SK-N-SH (cell line): ENCODE measurements at regions not wholly inside any gene's neighbourhood (a gene's known extent, or its start where the extent isn't known, plus 50 kb on each side); places are given as distances from the start of the nearest gene placed in this dataset.

ENCODE experiments used
- CTCF ChIA-PET: fragments of 300-600, 350-600 bp; formaldehyde crosslinking; extraction: SDS; loops from one replicate; lab custom pipeline; 2021; lab: Yijun Ruan, JAX
- POLR2A ChIA-PET: fragments of 350-600 bp; sonication (Branson Sonifier 250); formaldehyde crosslinking; extraction: SDS; loops from one replicate; lab custom pipeline; 2020; ENCODE audit warnings: antibody characterized with exemption, inconsistent platforms; lab: Yijun Ruan, JAX
- DNase-seq: peaks from one replicate; pipeline ENCODE4 v3.0.0; 2012
- H2AFZ ChIP-seq: fragments of 200-600 bp; sonication (generic); 2 replicates; pipeline ENCODE4 v1.8.1; 2016; ENCODE audit warnings: antibody characterized with exemption, mild to moderate bottlenecking, low read depth
- H3F3A ChIP-seq: fragments of 200-600 bp; sonication (generic); replicated peaks from 2 replicates; pipeline ENCODE3; 2016; ENCODE audit warnings: antibody characterized with exemption, mild to moderate bottlenecking; ENCODE audit not compliant: insufficient read depth
- H3K27ac ChIP-seq, 2 experiments: fragments of 200-500 bp in 1 of 2; fragments of 200-600 bp in 1 of 2; sonication (Bioruptor generic) in 1 of 2; sonication (generic), shearing (Covaris generic) in 1 of 2; 2 replicates each; pipeline versions ENCODE4 v1.5.1 to v1.6.1; 2014 to 2016; ENCODE audit warnings: low read depth in 2 of 2, inconsistent platforms in 1 of 2, low read length in 1 of 2, mild to moderate bottlenecking in 1 of 2, mixed read lengths in 1 of 2
- H3K27me3 ChIP-seq: fragments of 200-600 bp; sonication (generic), shearing (Covaris generic); 2 replicates; pipeline ENCODE4 v1.6.1; 2016; ENCODE audit warnings: mixed run types; ENCODE audit not compliant: insufficient read depth
- H3K36me3 ChIP-seq, 2 experiments: fragments of 200-500 bp in 1 of 2; fragments of 200-600 bp in 1 of 2; sonication (Bioruptor generic) in 1 of 2; sonication (generic) in 1 of 2; replicated peaks in 1 of 2; 2 replicates each; pipeline versions ENCODE3 to v1.5.1; 2014 to 2016; ENCODE audit warnings: low read length in 1 of 2, mild to moderate bottlenecking in 1 of 2; ENCODE audit not compliant: insufficient read depth in 2 of 2, control insufficient read depth in 1 of 2
- H3K4me1 ChIP-seq, 2 experiments: fragments of 200-500 bp in 1 of 2; fragments of 200-600 bp in 1 of 2; sonication (Bioruptor generic) in 1 of 2; sonication (generic), shearing (Covaris generic) in 1 of 2; 2 replicates each; pipeline versions ENCODE4 v1.5.1 to v1.6.1; 2014 to 2016; ENCODE audit warnings: low read depth in 1 of 2, low read length in 1 of 2, mixed run types in 1 of 2; ENCODE audit not compliant: insufficient read depth in 2 of 2, control insufficient read depth in 1 of 2
- H3K4me2 ChIP-seq: fragments of 200-600 bp; sonication (generic), shearing (Covaris generic); 2 replicates; pipeline ENCODE4 v1.6.1; 2017; ENCODE audit warnings: mixed run types
- H3K4me3 ChIP-seq, 2 experiments: fragments of 200-500 bp in 1 of 2; fragments of 200-600 bp in 1 of 2; sonication (Bioruptor generic) in 1 of 2; sonication (generic), shearing (Covaris generic) in 1 of 2; 2 replicates each; pipeline versions ENCODE4 v1.5.1 to v1.8.1; 2014 to 2016; ENCODE audit warnings: low read depth in 2 of 2, inconsistent platforms in 1 of 2, low read length in 1 of 2, mild to moderate bottlenecking in 1 of 2, mixed read lengths in 1 of 2, moderate library complexity in 1 of 2
- H3K79me2 ChIP-seq: fragments of 200-600 bp; sonication (generic); 2 replicates; pipeline ENCODE4 v1.8.1; 2017; ENCODE audit warnings: mild to moderate bottlenecking; ENCODE audit not compliant: insufficient read depth
- H3K9ac ChIP-seq: fragments of 200-600 bp; sonication (generic); 2 replicates; pipeline ENCODE4 v1.6.1; 2017; ENCODE audit warnings: mixed run types
- H3K9me2 ChIP-seq: fragments of 200-600 bp; sonication (generic); 2 replicates; pipeline ENCODE4 v1.6.1; 2017; ENCODE audit warnings: mixed run types
- H3K9me3 ChIP-seq: fragments of 200-600 bp; sonication (generic); 2 replicates; pipeline ENCODE4 v1.6.1; 2017; ENCODE audit warnings: mixed run types, mild to moderate bottlenecking, moderate library complexity
- H4K20me1 ChIP-seq: fragments of 200-600 bp; sonication (generic); 2 replicates; pipeline ENCODE4 v1.6.1; 2017; ENCODE audit warnings: mild to moderate bottlenecking, mixed run types; ENCODE audit not compliant: insufficient read depth
- CHD2 ChIP-seq: fragments of 150-350 bp; IDR thresholded peaks from 2 replicates; pipeline ENCODE4 v1.6.1; 2018; ENCODE audit warnings: low read length; ENCODE audit not compliant: partially characterized antibody
- ELF1 ChIP-seq: IDR thresholded peaks from 2 replicates; pipeline ENCODE4 v1.4.0; 2012
- EZH2phosphoT487 ChIP-seq: fragments of 200-600 bp; sonication (generic); IDR thresholded peaks from 2 replicates; pipeline ENCODE4 v1.6.1; 2017; ENCODE audit warnings: low read depth, mixed run types, mild to moderate bottlenecking, antibody characterized with exemption, moderate library complexity, borderline replicate concordance
- FOSL2 ChIP-seq: IDR thresholded peaks from 2 replicates; pipeline ENCODE4 v1.4.0; 2012; ENCODE audit warnings: low read depth, mild to moderate bottlenecking, moderate library complexity, borderline replicate concordance
- FOXJ3 ChIP-seq: sonication (generic); formaldehyde crosslinking; IDR thresholded peaks from 2 replicates; pipeline ENCODE4 v1.5.1; 2020; ENCODE audit warnings: mild to moderate bottlenecking, missing genetic modification reagents
- FOXM1 ChIP-seq: IDR thresholded peaks from 2 replicates; pipeline ENCODE4 v1.4.0; 2012; ENCODE audit warnings: low read depth, mild to moderate bottlenecking
- GATA2 ChIP-seq: sonication (generic); formaldehyde crosslinking; IDR thresholded peaks from 2 replicates; pipeline ENCODE4 v1.5.0; 2020; ENCODE audit warnings: mild to moderate bottlenecking, missing genetic modification reagents
- NFIC ChIP-seq: IDR thresholded peaks from 2 replicates; pipeline ENCODE4 v1.4.0; 2012; ENCODE audit warnings: borderline replicate concordance
- NRF1 ChIP-seq: IDR thresholded peaks from 2 replicates; pipeline ENCODE4 v1.6.1; 2012; ENCODE audit warnings: low read depth, mild to moderate bottlenecking, low read length
- POLR2AphosphoS5 ChIP-seq: IDR thresholded peaks from 2 replicates; pipeline ENCODE4 v1.6.1; 2012; ENCODE audit warnings: low read depth, low read length
- RCOR1 ChIP-seq: fragments of 150-350 bp; IDR thresholded peaks from 2 replicates; pipeline ENCODE4 v1.6.1; 2017; ENCODE audit warnings: antibody characterized with exemption, low read length
- RXRA ChIP-seq: IDR thresholded peaks from 2 replicates; pipeline ENCODE4 v1.4.0; 2012; ENCODE audit warnings: low read depth, mild to moderate bottlenecking, borderline replicate concordance
- SIN3A ChIP-seq: IDR thresholded peaks from 2 replicates; pipeline ENCODE4 v1.6.1; 2012; ENCODE audit warnings: low read depth, mild to moderate bottlenecking, low read length, moderate library complexity, borderline replicate concordance
- SMC3 ChIP-seq: IDR thresholded peaks from 2 replicates; pipeline ENCODE4 v1.6.1; 2012; ENCODE audit warnings: low read depth, low read length, improper control_type of control experiment
- TEAD4 ChIP-seq: IDR thresholded peaks from 2 replicates; pipeline ENCODE4 v1.4.0; 2012; ENCODE audit warnings: mild to moderate bottlenecking, borderline replicate concordance; ENCODE audit not compliant: insufficient read depth
- WGBS: methylation state at CpG from one replicate; pipeline ENCODE4 v1.1.6; 2017; ENCODE audit warnings: low lambda C conversion rate; 5-methylcytosine and 5-hydroxymethylcytosine counted together
- TF ChIP-seq, protein P1 (sequence below): IDR thresholded peaks from 2 replicates; pipeline ENCODE4; 2012
- TF ChIP-seq, protein P2 (sequence below): fragments of 200-600 bp; sonication (generic); IDR thresholded peaks from 2 replicates; pipeline ENCODE4 v1.6.1; 2017; ENCODE audit warnings: antibody characterized with exemption, mild to moderate bottlenecking, moderate library complexity
- TF ChIP-seq, protein P3 (sequence below): fragments of 150-350 bp; IDR thresholded peaks from 2 replicates; pipeline ENCODE4 v1.6.1; 2016; ENCODE audit warnings: mild to moderate bottlenecking, low read depth, low read length
- TF ChIP-seq, protein P4 (sequence below): IDR thresholded peaks from 2 replicates; pipeline ENCODE4 v1.4.0; 2012; ENCODE audit warnings: low read depth
- TF ChIP-seq, protein P5 (sequence below): IDR thresholded peaks from 2 replicates; pipeline ENCODE4 v1.4.0; 2012; ENCODE audit warnings: low read depth, borderline replicate concordance

DNA sequence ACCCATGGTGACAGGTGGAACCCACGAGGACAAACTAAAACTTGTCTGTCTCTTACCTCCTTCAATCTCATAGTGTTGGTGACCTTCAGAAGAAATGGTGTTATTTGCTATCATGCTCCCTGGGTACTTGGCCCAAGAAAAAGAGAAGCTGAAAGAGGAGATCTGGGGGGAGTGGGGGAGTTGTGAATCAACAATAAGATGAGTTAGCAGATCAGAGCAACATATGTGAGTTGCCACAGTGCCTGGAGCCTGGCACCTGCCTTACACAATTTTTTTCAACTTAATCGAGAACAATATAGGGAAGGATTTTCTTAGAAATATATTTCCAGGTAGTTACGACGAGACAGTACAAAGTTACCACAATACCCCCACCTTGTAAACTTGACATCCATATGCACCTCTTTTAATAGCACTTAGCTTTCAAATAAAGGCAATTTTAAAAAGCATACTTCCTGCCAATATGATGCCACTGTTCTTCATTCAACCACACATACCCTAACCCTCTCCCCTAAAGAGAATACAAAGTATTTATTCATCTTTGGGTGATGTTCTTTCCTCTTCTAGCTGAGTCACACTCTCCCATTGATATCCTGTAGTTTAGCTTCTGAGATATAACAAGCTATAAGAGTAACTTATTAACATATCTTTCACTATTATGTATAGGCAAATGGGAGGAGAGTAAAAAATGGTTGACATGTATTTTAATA is 424.1 kb upstream of the OR4E1 start:
- CTCF ChIA-PET, result interaction anchor here (0.7 to 2.5 kb wide), 3 partner anchors 14 to 57 kb away, joined by 3 to 13 read pairs (median 3); no protein-coding TSS in a partner anchor
- no peaks in the 10 kb centered on the region for H3K4me1 ChIP-seq

DNA sequence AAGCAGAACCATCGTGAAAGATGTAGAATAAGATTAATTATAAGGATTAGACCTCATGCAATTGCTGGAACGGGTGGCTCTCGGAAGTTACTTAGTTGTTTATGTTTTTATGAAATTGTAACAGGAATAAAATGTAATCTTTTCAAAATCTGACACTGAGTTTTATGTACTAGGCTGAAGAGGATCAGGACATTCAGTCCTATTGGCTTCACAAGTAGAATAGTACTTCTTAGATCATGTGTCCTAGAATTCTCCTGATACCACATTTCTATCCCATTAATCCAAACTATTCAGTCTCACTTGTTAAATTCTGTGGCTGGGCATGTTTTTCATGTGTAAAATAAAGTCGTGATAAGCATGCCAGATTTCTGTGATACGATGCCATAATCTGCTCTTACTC is 423.5 kb upstream of the OR4E1 start:
- Histone ChIP-seq H3K9me3 (no peaks in the 10 kb centered on the region), H3K4me1 (no peaks in the 10 kb centered on the region), H3K9me2 (no peaks in the 10 kb centered on the region), H3F3A (no peaks in the 10 kb centered on the region), H2AFZ (no peak overlapping the region), H3K4me3 (no peak overlapping the region), H3K9ac (no peak overlapping the region), H4K20me1 (no peaks in the 10 kb centered on the region), H3K36me3 (no peaks in the 10 kb centered on the region), H3K79me2 (no peaks in the 10 kb centered on the region), H3K27ac (no peak overlapping the region), H3K4me2 (no peak overlapping the region), H3K27me3 (no peaks in the 10 kb centered on the region)
- POLR2A ChIA-PET, result no interaction called here
- no peak for TF ChIP-seq RCOR1
- no peak for TF ChIP-seq NFIC
- no peak for TF ChIP-seq GATA2 (CRISPR knock-in tag)
- no peak for TF ChIP-seq FOXM1
- TF ChIP-seq SIN3A, result no peak
- TF ChIP-seq EZH2phosphoT487, result no peak
- TF ChIP-seq FOXJ3 (CRISPR knock-in tag), result no peak
- TF ChIP-seq RXRA, result no peak
- TF ChIP-seq NRF1, result no peak
- TF ChIP-seq, protein P1, sequence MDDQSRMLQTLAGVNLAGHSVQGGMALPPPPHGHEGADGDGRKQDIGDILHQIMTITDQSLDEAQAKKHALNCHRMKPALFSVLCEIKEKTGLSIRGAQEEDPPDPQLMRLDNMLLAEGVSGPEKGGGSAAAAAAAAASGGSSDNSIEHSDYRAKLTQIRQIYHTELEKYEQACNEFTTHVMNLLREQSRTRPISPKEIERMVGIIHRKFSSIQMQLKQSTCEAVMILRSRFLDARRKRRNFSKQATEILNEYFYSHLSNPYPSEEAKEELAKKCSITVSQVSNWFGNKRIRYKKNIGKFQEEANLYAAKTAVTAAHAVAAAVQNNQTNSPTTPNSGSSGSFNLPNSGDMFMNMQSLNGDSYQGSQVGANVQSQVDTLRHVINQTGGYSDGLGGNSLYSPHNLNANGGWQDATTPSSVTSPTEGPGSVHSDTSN, result no peak
- TF ChIP-seq, protein P2, sequence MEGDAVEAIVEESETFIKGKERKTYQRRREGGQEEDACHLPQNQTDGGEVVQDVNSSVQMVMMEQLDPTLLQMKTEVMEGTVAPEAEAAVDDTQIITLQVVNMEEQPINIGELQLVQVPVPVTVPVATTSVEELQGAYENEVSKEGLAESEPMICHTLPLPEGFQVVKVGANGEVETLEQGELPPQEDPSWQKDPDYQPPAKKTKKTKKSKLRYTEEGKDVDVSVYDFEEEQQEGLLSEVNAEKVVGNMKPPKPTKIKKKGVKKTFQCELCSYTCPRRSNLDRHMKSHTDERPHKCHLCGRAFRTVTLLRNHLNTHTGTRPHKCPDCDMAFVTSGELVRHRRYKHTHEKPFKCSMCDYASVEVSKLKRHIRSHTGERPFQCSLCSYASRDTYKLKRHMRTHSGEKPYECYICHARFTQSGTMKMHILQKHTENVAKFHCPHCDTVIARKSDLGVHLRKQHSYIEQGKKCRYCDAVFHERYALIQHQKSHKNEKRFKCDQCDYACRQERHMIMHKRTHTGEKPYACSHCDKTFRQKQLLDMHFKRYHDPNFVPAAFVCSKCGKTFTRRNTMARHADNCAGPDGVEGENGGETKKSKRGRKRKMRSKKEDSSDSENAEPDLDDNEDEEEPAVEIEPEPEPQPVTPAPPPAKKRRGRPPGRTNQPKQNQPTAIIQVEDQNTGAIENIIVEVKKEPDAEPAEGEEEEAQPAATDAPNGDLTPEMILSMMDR, result no peak
- no peak for TF ChIP-seq POLR2AphosphoS5
- WGBS, result 1% methylated on average over 5 of the region's 5 CpGs
- no peak for DNase-seq
- CTCF ChIA-PET, result interaction anchor here (1.6 to 2.5 kb wide), 2 partner anchors 13 to 57 kb away, joined by 3 to 13 read pairs; no protein-coding TSS in a partner anchor

More for the DNA sequence above, 424.1 kb upstream of the OR4E1 start:
- no peak overlapping the region for H2AFZ ChIP-seq
- TF ChIP-seq, protein P3, sequence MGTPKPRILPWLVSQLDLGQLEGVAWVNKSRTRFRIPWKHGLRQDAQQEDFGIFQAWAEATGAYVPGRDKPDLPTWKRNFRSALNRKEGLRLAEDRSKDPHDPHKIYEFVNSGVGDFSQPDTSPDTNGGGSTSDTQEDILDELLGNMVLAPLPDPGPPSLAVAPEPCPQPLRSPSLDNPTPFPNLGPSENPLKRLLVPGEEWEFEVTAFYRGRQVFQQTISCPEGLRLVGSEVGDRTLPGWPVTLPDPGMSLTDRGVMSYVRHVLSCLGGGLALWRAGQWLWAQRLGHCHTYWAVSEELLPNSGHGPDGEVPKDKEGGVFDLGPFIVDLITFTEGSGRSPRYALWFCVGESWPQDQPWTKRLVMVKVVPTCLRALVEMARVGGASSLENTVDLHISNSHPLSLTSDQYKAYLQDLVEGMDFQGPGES, result no peak
- no peak for TF ChIP-seq FOSL2
- TF ChIP-seq ELF1, result no peak
- TF ChIP-seq, protein P4, sequence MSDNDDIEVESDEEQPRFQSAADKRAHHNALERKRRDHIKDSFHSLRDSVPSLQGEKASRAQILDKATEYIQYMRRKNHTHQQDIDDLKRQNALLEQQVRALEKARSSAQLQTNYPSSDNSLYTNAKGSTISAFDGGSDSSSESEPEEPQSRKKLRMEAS, result no peak
- TF ChIP-seq, protein P1, result no peak
- TF ChIP-seq EZH2phosphoT487, result no peak
- TF ChIP-seq CHD2, result no peak
- TF ChIP-seq SMC3, result no peak
- TF ChIP-seq TEAD4, result no peak
- TF ChIP-seq, protein P5, sequence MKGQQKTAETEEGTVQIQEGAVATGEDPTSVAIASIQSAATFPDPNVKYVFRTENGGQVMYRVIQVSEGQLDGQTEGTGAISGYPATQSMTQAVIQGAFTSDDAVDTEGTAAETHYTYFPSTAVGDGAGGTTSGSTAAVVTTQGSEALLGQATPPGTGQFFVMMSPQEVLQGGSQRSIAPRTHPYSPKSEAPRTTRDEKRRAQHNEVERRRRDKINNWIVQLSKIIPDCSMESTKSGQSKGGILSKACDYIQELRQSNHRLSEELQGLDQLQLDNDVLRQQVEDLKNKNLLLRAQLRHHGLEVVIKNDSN, result no peak
- no peak overlapping the region for H3K4me2 ChIP-seq
- no peak overlapping the region for H3K27ac ChIP-seq
- no peaks in the 10 kb centered on the region for H4K20me1 ChIP-seq
- H3F3A ChIP-seq, result no peaks in the 10 kb centered on the region
- H3K4me3 ChIP-seq, result no peak overlapping the region
- no peaks in the 10 kb centered on the region for H3K9me3 ChIP-seq
- no peaks in the 10 kb centered on the region for H3K36me3 ChIP-seq
- 4% methylated on average over 4 of the region's 4 CpGs for WGBS
- H3K9ac ChIP-seq, result no peak overlapping the region
- H3K27me3 ChIP-seq, result no peaks in the 10 kb centered on the region
- POLR2A ChIA-PET, result no interaction called here
- no peak for DNase-seq
- no peaks in the 10 kb centered on the region for H3K9me2 ChIP-seq
- no peaks in the 10 kb centered on the region for H3K79me2 ChIP-seq
